Activated CD4-positive, alpha-beta T cell treated with anti-CD3 and anti-CD28 coated beads, Interleukin-2, Interleukin-4, amounts not matched to agents 100 ng/mL and 50 ng/mL, durations not matched to agents 16 hours and 8 hours (primary cell): ENCODE measurements at regions not wholly inside any gene's neighbourhood (a gene's known extent, or its start where the extent isn't known, plus 50 kb on each side); places are given as distances from the start of the nearest gene placed in this dataset.

Experiments
- DNase-seq: peaks from one replicate; pipeline ENCODE4 v3.0.0-alpha.2; 2020; ENCODE audit warnings: low spot score

DNA sequence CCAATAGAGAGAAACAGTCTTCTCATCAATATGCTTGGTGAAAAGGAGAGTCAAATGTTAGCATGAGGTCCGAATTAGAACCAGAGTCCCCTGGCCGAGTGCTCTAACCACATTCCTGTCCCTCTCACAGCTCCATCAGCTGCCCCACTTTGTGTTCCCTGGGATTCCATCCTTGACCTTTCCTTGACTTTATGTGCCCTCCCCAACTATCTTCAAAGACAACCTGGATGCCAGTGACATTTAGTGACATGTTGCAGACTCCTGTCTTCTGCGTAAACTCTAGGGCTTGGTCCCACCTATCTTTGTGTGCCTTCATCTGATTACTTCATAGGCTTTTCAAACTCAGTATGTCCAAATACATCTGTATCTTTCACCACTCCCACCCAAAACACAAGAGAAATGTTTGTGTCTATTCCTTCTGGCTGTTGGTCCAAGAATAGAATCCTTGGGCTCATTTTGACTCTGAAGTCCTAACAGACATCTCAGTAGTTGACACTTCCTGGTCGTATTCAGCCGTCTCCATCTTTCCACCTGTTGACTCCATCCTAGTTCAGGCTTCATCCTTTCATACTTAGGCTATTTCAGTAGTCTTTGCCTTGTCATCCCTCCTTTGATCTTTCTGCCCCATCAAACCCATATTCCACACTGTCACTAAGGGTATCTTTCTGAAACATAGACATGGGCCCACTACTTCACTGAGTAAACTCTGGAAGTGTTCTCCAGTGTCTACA, 101.4 kb upstream of the CD180 start:
- no peak for DNase-seq

DNA sequence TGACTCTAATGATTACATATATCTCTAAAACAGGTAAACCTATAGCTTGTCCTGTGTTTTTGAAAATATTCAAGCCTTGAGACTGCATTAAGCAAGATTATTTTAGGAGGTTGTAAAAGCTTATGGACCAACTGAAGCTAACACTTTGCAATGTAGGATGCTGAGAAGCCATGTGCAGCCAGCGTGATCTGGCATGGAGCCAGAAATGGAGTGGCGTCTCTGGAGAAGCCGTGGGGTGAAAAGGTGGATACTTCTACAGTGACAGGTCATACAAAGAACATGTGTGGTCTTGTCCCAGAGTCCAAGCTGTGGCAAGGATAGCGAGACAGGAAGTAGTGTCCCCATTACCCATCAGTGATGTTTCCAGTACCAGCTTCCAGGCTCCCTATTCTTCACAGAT, 100.8 kb upstream of the CD180 start:
- no peak for DNase-seq

DNA sequence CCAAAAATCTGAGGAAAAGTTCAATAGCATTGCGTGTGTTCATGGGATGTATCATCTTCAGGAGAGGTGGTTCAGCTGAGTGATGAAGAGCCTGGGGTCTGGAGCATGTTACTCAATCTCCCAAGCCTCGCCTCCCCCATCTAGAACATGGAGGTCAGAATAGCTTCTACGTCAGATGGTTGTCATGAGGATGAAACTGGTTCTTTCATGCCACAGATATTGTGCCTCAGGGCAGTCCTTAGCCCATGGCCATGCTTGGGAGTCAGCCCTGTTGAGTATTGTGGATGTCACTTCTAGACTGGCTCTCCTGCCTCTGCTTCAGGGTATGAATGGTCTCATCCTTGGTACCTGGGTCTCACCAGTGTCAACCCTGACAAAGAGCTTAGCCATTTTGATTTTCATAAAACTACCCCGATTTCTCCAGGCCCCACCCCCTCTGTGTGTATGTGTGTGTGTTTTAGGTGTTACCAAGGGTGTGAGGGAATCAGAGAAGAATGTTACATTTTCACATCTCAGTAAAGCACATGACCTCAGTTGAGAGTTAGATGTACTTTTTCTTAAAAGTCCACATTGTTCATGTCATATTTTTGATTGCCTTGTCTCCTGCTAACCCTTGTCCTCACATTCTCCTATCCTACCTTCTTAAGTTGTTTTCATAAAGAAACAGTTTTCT, 97.8 kb upstream of the CD180 start:
- no peak for DNase-seq

DNA sequence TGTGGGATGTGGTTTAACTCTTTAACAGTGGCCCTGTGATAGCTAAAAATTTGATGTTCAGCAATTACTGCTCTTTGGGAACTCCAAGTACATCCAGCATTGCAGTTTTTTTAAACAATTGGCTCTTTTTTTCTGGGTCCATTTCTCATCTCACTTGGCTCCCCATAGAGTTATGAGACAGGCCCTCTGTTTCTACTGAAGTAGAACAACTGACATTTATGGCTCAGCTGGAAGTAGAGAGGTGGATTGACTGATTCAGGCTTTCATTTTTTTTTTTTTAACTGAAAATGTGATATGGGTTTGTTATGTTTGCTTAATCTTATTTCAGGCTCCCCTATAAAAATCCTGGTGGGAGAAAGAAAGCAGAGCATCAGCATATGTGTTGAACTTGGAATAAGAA, 96.6 kb upstream of the CD180 start:
- no peak for DNase-seq

DNA sequence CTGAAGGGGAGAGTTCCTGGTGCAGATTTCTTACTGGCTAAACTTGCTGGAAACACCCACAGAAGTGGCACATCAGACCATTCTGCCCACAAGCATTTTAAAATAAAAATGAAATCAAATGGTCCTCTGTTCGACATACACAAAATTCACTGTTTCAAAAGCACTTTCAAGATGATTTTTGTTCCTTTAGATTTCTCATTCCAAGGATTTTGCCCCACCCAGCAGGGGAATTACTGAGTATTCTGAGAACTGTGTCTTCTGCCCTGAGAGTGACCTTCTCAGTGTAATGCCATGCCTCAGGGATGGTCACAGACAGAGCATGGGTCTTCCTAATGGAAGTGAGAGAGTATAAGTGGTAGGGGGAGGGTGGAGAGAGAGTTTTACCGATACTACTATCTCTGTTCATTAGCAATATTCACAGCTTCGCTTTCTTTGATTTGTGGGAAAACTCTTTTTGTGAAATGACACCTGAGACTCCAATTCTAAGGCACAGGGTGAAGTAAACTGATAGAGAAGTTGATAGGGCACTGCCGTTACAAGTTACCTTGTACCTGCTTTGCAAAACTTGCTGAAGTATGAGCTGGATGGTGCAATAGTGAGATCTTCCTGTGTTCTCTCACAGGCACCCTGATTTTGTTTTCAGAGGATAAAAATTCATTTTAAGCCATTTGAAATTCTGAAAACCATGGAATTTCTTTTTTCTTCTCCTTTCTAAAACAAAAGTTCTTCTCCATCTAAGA, 95.8 kb upstream of the CD180 start:
- DNase-seq = no peak

DNA sequence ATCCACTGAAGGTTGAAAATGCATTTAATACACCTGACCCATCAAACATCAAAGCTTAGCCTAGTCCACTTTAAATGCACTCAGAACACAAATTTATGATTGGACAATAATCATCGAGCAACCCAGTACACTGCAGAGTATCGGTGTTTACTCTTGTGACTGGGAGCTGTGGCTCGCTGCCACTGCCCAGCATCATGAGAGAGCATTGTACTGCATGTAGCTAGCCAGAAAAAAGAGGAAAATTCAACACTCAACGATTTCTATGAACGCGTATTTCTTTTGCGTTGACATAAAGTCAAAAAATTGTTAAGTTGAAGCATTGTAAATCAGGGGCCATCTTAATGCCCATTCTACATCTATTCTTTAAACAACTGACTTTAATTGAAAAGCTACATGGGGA, 95.1 kb upstream of the CD180 start:
- no peak for DNase-seq

DNA sequence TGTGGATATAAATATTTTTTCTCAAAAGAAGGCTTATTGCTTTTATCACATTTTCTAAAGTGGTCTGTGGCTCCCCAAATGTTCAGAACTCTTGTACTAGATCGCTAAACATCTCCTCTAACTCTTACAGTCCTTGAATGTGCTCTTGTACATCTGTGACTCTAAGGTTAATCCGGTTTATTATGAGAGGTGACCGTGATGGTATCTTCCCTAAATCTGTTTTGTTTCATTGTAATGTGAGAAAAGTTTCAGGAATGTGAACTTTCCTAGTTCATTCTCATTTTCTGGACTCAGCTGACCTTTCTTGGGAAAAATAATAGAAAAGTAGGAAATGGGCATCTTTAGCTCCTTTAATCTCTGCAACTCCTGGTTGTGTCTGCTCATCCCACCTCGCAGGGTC, 94.5 kb upstream of the CD180 start:
- DNase-seq = no peak

DNA sequence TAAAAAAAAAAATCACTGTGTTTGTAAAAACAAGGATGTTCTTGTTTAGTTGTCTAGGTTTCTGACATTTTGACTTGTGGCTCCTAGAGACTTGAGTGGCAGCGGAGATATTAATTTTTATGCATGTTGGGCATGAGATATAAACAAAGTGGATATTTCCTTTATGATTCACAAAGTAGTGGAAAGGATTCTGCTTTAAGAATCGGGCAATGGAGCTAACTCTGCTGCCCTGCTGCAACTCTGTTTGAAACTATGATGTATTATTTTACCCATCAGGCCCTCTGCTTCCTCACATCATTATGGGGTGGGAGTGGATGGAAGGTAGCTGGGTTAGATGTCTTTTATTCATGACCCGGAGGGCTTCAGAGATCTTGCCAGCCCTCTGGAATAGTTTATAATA, 94.1 kb upstream of the CD180 start:
- no peak for DNase-seq

DNA sequence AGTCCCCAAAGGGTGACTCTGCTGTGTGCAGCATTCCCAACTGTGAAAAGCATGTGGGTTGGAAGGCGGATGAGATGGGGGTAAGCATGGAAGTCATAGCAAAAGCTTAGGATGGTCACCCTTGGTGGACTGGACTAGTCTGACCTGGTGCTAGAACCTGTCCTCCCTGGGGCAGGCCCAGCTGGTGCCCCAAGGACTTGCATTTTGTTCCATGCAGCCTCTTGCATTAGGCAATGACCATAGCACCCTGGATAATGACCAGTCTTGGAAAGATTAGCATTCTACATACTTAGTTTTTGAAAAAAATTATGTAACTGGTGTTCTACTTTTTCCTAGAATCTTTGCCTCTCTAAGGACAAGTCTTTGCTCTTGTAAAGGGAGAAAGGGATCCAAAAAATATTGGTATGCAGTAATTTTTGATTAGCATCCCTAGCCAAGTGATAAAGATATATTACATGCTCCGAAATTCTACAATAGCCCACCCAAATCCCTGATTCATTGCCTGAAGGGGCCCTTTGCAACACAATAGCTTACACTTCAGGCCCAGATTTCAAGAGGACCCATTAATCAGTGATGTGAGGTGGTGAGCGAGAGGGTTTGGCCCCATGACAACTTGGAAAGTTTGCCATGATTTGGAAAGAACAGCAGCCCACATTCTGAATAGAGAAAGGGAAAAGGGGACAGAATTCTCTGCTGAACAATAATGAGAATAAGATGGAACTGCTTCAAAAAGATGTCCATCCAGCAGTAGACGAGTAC, 93.3 kb upstream of the CD180 start:
- DNase-seq = no peak

DNA sequence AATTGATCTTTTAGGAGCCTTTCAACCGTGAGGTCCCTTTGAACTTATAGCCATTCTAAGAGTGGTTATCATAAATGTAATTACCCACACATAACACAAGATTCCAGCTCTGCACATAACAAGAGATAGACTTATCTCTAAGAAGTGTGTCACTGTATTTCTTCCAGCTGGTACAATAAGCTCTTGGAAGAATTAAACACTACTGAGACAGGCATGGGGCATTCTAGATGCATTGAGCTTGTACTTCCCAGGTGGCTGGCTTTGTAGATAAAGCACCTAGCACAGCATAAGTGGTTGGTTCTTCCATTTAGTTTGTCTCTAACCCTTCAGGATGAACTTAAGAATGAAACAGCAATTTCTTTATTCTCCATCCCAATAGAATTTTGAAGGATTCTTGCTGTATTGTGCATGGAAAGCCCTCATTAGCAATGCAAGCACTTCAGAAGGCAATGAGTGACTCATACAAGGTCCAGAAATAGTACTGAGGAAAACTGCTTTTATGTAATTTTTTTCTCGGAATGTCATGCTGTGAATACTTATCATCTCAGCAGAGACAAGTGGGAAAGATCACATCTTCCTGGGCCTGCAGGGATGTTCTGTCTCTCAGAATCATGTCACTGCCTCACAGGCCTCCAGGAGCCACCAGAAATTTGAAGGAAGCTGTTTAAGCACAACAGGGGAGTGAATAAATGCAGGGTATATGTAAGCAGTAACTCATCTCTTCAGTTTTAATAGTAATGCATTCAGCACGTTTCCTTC, 91.1 kb upstream of the CD180 start:
- no peak for DNase-seq

DNA sequence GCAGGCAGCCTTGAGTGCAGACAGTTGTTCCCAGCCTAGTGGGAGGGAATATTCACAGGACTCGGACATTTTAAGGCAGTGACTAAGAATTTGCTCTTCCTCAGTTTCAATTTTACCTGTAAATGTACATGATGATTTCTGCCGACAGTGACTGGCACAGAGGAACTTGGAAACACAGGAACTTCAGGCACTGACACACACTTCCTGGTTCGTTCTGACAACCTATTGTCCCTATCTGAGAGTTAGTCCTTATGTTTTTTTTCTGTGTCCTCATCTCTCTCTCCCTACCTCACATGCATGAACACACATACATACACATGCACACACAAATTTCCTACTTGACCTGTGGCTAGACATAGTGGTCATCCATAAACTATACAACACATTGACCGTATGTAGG, 89.4 kb upstream of the CD180 start:
- no peak for DNase-seq

DNA sequence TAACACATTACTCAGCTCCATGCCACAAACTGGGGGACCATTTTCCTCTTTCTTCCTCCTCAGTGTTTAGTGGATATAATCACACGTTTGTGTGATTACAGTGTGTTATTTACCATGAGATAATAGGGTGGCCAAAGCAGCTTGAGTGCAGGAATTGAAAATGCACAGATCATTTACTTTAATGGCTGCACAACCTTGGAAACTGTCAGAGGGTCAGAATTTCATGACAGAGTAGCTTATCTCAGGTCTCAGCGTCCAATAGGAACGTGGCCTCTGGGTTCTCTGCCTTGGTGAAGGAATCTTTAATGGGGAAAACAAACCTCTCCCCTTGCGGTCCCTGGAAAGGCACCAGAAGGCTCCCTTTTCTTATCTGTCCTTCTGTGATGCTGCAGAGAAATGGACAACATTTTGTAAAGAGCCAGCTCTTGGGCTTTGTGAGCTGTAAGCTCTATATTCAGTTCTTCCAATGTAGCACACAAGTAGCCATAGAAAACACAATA, 87.4 kb upstream of the CD180 start:
- DNase-seq = no peak

DNA sequence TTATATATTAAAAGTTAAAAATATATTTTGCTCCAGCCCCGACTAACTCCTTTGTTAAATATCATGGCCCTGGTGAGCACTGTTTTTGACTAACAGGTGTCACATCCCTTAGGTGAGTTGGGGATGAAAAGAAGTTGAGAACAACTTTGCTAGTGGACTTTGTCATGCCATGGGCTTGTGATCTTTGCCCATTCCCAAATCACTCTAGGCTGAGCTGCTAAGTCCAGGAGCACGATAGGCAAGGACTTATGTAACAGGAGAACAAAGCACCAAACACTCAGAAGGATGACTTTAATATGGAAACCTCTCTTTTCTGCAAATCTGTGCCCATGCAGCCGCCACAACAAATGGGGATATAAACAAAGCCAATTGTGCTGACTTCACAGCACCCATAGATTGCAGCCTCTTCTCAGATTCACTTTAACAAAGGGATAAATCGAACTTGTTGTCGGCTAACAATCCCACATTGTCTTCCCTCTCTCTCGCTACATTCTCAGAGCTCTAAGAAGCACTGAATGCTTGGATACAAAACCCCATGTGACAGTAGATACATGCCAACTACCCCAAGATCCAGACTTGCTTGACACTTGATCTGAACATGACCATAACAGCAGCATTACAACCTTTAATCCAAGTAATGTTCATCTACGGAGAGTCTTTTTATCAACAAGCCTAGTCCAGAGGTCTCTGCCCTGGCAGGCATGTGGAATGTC, 86.8 kb upstream of the CD180 start:
- no peak for DNase-seq

DNA sequence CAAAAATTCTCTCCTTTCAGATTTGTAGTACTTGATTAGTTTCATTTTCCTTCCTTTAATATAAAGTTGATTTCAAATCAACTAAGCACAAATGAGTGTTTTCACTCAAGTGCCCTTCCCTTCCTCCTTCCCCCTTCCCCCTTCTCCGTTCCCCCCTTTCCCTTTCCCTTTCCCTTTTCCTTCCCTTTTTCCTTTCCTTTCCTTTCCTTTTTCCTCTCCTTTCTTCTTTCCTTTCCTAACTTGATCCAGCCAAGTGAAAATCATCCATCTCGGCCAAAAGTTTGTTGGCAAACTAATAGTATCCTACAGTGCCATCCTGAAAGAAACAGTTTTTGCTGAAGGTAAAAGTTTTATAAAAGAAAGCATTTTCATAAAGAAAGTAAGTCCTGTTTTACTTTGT, 85.3 kb upstream of the CD180 start:
- DNase-seq = no peak

DNA sequence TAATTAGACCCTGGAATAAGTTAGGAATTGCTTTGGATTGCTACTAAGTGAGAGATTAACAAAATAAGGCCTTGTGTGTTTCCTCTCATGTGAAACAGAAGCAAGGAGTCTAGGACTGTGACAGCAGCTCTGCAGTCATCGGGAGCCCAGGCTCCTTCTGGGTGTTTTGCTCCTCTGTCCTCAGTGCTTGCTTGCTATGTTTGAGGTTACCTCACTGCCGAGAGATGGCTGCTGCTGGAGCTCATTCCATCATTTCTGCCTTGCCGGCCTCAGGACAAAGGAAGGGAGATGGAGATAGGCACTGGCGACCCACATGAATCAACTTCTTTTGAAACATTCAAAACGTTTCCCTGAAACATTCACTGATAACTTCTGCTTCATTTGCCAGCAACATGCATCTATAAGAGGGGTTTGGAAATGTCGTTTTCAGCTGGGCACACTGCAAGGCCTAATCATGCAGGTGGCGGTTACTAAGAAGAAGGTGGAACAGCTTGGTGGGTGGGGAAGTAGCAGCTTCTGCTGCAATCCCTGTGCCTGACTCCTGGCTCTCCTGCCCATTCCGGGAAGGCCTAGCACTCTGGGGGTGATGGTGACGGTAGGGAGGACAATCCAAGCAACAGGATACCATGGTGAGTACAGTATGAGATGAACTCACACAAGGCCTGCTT, 77.2 kb upstream of the CD180 start:
- DNase-seq = no peak

DNA sequence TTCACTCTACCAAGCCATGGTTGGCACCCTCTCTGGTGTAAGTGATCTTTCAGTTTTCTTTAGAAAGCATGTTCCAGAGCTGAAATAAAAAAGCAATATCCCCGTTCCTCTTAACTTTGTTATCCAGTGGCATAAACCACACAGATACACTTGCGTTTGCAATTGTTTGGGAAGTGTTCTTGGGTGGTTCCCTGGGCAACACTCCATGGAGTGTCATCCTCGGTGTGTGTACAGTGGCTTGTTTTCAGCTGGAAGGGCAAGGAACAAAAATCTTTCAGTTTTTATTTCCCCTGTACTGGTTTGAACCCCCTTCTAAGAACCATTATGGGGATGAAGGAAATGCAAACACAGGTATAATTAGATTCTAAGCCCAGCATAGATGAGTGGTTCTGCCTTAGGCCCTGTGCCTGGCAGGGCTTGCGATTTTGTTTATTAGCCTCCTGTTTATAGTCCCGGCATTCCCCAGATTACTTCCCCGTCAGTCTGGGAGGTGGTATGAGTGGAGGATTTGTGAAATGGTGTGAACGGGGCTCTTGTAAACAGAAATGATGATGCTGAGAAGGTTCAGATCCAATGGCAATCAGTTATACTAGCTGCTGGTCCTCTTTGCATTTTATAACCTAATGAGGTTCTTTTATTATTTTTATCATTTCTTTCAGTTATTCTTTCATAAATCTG, 76.0 kb upstream of the CD180 start:
- DNase-seq = no peak

DNA sequence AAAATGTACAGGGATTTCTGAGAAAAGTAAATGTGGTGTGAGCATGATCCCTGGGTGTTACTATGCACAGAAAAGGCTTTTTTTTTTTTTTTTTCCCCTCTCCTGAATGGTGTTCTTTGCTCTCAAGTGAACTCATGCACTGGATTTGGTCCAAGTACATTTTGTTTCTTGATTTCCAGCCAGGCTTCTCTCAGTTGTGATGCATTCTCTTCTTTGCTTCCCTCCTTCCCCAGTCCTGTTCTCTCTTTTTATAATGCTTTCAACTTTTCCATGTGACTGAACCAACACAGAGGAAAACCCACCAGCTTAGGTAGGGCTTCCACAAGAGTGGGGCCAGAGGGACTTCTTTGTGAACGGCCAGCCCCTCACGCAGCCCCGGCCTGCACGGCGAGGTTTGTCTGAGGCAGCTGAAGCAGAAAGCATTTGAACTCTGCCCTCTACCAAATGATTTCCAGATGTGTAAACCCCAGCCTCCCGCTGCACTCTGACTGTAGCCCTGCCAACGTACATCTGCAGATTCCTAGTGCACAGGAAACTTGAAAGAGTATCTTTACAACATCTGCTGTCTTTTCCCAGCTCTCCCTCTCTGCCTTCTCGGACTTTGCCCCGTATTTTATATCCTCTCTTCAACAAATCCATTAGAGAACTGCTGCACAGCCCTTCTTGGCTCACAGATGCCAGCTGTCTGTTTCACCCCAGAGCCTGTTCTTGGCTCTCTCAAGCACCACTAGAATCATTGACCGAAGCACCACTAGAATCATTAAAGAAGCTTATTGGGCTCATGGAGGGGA, 71.8 kb upstream of the CD180 start:
- DNase-seq = no peak

DNA sequence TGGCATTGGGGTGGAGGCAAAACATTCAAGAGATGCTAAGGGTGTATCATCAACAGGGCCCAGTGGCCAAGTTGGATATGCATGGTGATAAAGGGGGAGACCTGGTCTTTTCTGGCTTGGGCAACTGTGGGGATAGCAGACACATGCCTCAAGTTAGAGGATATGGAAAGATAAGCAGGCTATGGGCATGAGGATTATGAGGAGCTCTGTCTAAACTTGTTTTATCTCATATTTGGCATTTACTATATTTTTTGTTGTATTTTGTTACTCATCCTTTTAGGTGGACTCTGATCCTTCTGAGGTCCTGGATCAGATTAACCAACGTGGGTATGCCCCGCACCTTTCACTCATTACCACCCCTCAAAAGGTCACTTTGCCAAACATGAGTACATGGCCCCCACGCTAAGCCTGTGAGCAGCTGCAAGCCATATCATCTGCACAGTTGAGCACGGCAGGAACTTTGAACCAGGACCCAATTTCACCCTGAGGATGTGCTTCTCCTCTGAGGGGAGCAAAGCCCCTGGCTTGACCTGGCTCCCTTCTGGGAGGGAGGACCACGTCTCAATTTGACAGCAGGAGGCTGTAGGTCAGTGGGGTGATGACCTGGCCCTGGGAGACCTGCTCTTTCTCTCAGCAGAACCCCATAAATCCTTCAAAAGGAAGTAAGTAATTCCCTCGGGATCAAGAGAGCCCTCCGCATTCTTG, 71.1 kb upstream of the CD180 start:
- no peak for DNase-seq
